HG03159 (cell line): ENCODE measurements at regions not wholly inside any gene's neighbourhood (a gene's known extent, or its start where the extent isn't known, plus 50 kb on each side); places are given as distances from the start of the nearest gene placed in this dataset.

ENCODE experiments used
- ATAC-seq: cut with Tn5 transposase; IDR thresholded peaks from one replicate; pipeline ENCODE4 v1.9.1; 2021; ENCODE audit warnings: mild to moderate bottlenecking, moderate library complexity; ENCODE audit not compliant: unreplicated experiment

GRCh38 chr18:71028285-71028762 is 739.5 kb downstream of the SOCS6 start:
- ATAC-seq: no peak

- ATAC-seq: no peak
Observed at GRCh38 chr18:71027531-71027930, 738.7 kb downstream of the SOCS6 start.

DNA sequence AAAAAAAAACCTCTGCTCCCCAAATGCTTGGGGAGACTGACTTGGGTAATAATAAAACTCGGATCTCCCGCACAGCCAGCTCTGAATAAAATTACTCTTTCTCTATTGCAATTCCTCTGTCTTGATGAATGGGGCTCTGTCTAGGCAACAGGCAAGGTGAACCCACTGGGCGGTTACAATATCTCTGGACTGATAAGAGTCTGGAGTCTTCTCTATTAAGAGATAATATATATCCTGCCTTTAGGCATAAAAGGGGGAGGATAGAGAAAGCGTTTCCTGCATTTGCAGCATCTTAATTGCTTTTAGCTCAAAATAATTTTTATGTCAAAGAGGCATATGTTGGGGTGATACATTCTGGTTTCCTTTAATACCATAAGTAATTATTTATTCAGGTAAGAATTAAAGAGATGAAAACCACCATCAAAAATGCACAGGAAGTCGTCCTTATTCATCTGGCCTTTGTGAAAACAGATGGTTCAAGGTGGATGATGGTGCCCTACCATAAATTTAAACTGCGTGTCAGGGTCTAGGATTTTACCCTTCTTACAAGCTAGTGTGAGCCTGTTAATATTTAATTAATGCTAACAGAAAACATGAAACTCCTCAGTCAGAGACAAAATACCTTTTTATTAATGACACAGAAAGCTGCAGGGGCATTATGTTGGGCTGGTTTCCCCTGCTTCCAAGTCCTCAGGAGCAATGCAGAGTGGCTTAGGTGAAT is 736.8 kb downstream of the SOCS6 start:
- ATAC-seq: no peak

DNA sequence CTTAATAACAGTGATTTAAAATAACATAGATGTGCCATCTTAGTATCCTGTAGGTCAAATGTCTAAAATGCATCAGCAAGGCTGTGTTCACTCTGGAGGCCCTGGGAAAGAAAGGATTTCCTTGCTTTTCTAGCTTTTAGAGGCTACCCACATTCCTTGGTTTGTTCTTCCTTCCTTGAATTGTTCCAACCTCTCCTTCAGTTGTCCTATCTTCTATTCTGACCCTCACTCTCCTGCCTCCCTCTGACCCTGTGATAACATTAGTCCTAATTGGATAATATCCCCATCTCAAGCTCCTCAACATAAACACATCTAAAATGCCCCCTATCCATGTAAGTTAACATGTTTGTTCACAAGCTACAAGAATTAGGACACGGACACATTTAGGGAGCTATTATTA is 733.5 kb downstream of the SOCS6 start:
- ATAC-seq: no peak

GRCh38 chr18:71021030-71021362 is 732.2 kb downstream of the SOCS6 start:
- no peak for ATAC-seq

DNA sequence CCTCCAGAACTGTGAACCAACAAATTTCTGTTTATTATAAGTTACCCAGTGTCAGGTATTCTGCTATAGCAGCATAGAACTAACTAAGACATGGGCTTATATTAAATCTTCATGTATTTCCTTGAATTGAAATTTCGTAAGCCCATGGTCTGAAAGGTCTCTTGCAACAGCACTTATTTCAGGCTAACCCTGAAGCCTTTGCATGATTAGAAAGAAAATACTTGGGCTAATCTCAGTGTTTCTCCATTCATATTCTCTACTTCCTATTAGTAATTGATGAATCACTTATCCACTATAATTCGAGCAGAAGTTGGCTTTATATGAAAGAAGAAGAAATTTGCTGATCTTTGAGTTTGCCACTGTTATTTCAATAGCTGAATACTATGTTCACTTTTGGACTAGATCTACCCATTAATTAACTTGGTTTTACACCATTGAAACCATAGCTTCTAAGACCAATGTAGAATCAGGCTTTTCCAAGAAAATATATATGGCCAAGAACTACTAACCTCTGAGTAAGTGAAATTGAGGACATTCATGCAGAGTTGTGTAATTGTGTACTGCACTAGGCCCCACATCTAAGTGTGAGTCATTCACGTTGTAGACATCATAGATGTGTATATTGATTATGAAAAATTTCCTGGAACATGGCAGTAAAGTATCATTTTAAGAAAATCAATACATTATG is 731.6 kb downstream of the SOCS6 start:
- ATAC-seq: no peak

GRCh38 chr18:71018816-71019215 is 730.0 kb downstream of the SOCS6 start:
- ATAC-seq: no peak

DNA sequence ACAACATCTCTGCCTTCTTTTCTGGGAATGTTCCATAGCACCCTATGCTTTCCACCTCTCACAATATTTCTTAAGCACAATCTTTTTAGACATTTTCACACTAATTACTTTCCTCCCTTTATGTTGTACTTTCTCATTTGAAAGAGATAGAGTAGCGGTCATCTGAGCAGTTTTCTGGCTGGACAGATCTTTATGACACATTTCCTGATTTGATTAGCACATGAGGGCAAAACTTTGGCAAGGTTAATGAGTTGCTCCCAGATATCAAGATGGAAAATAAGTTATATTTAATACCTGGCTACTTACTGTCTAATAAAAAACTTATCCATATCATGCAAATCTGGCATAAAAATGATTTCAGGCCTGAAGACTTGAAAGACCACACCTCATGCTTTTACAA is 723.9 kb downstream of the SOCS6 start:
- ATAC-seq: no peak

DNA sequence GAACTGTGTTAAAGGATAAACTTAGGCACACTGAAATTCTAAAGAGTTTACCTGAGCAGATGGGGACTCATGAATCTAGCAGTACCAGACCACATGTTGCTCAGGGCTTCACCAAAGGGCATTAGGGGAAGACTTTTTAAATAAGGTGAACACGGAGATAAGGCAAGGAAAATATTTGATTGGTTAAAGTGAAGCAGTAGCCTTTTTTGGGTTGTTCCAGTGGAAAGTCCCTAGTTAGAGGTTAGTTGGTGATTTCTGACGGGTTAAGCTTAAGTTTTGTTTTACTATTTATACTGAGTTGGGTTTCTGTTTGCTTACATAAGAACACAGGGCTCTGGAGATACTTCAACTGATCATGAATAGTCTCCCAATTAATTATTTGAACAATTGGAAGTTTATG is 722.5 kb downstream of the SOCS6 start:
- ATAC-seq: peak; percentile 57

- ATAC-seq: no peak
Observed at GRCh38 chr18:71008257-71008656, 719.4 kb downstream of the SOCS6 start.

DNA sequence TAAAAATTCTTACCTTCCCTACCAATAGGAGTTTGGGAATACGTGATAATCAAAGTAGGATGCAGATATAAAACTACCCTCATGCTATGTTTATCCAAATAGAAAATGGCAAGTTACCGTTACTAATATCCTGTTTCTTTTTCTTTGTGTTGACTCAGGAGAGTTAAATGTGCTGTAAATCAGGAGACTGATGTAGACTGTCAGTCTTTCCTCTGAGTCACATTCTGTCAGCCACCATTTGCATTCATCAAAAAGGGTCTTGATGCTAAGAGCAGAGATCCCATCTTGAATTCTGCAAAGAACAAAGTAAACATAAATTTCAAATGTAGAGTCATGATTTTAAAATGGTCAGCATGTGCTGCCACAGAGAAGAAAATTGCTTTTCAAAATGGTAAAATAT is 712.8 kb downstream of the SOCS6 start:
- no peak for ATAC-seq

DNA sequence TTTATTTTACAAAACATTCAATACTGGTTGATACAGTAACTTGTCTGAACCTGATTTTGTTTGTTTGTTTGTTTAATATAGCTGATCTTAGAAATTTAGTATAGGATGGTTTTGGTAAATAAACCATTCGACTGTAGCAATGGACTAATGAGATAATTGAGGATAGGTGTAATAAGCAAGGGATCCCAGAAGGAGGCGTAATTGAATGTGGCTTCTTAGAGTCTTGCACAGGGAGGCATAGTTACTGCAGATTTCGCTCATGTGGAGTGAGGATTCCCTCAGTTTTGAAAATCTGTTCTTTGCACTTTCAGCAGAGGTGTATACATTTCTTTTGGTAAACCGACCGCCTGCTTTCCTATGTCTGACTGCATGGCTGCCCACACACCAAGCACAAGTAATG is 709.6 kb downstream of the SOCS6 start:
- ATAC-seq: no peak

DNA sequence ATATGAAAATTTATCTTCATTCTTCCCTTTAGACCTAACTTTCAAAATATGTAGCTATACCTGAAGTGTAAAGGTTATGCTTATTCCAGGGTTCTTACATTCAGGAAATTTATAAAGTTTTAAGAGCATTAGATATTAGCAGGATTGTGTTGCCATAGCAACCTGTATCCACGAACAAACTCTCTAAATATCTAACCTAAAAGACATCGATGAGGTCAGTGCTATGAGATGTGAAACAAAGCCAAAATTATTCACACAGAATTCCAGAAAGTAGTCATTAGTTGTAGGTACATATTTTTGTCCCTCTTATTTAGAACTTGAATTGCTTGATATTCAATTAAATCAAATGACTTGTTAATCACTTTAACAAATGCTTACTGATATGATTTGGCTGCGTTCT is 705.3 kb downstream of the SOCS6 start:
- no peak for ATAC-seq

DNA sequence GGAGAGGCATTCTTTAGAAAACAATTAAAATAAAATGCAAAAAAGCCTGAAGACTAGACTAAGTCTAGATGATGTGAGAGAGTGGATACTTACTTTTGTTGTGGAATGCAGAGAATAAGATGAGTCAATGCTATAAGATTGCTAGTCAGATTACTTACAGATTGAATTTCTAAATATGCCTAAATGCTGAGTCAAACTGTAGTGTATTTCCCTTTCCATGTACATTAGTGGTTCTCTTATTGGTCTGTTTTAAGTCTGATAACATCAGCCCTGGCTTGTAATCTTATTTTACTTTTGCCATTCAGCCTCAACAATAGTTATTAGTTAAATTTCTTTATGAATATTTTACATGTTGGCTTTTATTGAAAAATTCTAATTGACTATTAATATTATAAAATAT is 702.7 kb downstream of the SOCS6 start:
- no peak for ATAC-seq

- ATAC-seq: no peak
Observed at GRCh38 chr18:70985948-70986347, 697.1 kb downstream of the SOCS6 start.

GRCh38 chr18:70982292-70982691 is 693.4 kb downstream of the SOCS6 start:
- ATAC-seq: no peak

DNA sequence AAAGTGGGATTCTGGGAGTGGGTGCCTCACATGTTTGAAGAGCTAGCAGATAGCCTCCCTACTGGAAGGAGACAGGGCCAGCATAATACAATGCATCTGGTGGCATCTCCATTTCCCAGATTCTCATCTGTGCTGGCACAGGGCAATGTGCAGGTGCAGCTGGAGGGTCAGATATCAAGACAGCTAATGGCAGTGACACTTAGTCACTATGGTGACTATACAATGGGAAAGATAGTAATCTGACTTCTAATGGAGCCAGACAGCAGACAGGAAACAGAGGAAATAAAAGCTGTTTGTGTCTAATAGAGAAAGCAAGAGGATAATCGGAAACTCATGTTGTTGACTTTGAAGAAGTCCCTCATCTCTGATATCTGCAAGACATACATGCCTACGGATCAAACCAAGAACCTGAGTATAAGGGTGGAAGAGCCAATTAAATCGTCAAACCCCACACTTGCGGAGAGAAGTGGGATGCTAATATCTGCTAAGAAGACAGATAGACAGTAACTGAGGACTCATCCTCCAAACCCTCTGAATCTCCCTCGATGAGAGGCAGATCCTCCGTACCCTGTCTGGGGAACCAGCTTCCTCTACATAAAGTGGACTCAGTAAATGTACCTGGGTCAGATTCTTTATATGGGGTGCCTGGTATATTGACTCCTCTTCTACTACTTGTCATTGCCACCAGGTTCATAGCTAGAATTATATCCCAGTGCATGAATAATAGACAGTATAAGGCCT is 692.7 kb downstream of the SOCS6 start:
- ATAC-seq: no peak

DNA sequence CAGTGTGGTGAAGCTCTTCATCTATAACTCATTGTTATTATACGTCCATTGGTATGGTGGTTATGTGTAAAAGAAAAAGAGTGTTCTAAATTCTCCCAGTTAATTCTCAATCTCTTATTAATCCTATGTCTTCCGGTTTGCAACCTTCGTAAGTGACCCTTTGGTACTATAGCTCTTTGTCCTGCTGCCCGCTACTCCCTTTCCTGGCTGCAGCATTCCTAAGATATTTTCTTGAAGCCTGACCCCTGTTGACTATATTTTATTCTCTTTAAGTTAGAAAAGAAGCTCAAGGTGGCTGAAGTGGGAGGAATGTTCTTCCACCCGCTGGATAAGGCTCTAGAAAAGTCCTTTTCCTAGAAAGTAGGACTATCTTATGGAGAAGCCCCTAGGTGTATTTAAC is 684.8 kb downstream of the SOCS6 start:
- no peak for ATAC-seq

GRCh38 chr18:70966419-70966818 is 677.6 kb downstream of the SOCS6 start:
- no peak for ATAC-seq

DNA sequence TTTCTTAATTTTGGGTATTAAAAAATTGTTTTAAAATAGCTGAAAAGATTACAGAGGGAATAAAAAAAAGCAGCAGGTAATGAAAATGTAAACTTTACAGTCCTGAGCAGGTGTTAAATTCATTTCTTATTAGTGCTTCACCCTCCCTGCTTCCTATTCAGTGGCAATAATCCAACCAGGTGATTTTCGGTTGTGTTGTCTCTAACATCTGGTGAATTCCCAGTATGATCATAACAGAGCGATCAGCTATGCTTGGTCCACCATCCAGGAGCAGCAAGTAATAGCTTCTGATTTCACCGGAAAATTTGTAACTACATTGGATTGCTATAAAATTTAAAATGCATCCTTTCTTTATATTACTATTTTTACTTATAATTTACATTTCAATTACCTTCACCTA is 673.1 kb downstream of the SOCS6 start:
- ATAC-seq: no peak

DNA sequence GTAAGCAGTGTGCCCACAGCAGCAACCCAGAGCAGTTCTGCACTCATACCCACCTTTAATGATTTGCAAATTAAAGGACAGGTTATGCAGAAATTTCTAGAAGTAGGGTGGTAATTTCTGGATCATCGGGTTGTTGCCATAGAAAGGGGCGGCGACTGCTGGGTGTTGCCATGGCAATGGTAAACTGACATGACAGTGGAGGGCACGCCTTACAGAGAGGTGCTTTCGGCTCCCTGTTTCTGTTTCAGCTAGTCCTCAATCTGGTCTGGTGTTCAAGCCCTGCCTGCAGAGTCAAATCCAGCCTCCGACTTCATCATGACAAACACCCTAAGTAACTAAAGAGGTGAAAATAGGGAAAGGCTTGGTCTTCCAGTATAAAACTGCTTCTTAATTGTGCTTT is 667.7 kb downstream of the SOCS6 start:
- no peak for ATAC-seq

DNA sequence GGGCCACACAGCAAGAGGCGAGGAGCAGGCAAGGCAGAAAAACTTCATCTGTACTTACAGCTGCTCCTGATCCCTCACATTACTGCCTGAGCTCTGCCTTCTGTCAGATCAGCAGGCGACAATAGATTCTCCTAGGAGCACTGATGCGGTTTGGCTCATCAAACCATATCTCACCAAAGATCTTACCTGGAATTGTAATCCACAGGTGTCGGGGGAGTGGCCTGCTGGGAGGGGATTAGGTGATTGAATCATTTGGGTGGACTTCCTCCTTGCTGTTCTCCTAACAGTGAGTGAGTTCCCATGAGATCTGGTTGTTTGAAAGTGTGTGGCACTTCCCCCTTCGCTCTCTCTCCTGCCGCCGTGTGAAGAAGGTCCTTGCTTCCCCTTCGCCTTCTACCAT is 647.3 kb downstream of the SOCS6 start:
- ATAC-seq: no peak
